Stomach smooth muscle (tissue), 2 donors: ENCODE measurements at regions not wholly inside any gene's neighbourhood (a gene's known extent, or its start where the extent isn't known, plus 50 kb on each side); places are given as distances from the start of the nearest gene placed in this dataset.
"Not testable (repeated sequence)": the region's sequence is repeated elsewhere in the genome, so short reads cannot be mapped to it uniquely, and the experiment has no call there.

Source experiments
- H3K27ac ChIP-seq: one replicate; pipeline ENCODE4 v1.7.0; 2013; ENCODE audit warnings: mild to moderate bottlenecking, low read length, inconsistent platforms
- H3K27me3 ChIP-seq, 2 donors: one replicate each; pipeline ENCODE4 v1.7.0; 2013; ENCODE audit warnings: low read length in 2 of 2; ENCODE audit not compliant: insufficient read depth in 2 of 2, control insufficient read depth in 1 of 2
- H3K36me3 ChIP-seq, 2 donors: one replicate each; pipeline ENCODE4 v1.7.0; 2013; ENCODE audit warnings: low read length in 2 of 2; ENCODE audit not compliant: control insufficient read depth in 2 of 2, insufficient read depth in 2 of 2
- H3K4me1 ChIP-seq: one replicate; pipeline ENCODE4 v1.7.0; 2013; ENCODE audit warnings: low read length; ENCODE audit not compliant: control insufficient read depth, insufficient read depth
- H3K4me3 ChIP-seq, 2 donors: one replicate each; pipeline ENCODE4 v1.7.0; 2013; ENCODE audit warnings: low read length in 2 of 2
- H3K9ac ChIP-seq, 2 donors: one replicate each; pipeline ENCODE4 v1.7.0; 2013; ENCODE audit warnings: low read length in 2 of 2, mild to moderate bottlenecking in 1 of 2
- H3K9me3 ChIP-seq, 2 donors: one replicate each; pipeline ENCODE4 v1.7.0; 2013; ENCODE audit warnings: low read length in 2 of 2; ENCODE audit not compliant: control insufficient read depth in 2 of 2
- donor health status: healthy.
- donor health status: Pancreatic carcinoma.

DNA sequence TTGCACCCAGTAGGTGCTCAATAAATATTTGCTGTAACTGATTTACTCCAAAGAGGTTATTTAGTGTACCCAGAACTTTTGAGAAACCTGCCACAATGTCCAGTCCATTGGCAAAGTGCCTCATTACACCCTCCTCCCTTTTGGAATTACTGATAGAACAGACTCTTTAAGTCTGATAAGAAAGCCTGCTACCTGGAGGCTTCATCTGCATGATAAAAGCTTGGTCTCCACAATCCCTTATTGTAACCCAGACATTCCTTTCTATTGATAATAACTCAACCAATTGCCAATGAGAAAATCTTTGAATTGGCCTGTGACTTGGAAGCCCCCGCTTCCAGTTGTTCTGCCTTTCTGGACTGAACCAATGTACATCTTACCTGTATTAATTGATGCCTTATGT, 127.0 kb upstream of the FOXN2 start:
- no peaks in the 10 kb centered on the region for H3K36me3 ChIP-seq
- no peak overlapping the region for H3K4me3 ChIP-seq
- H3K27me3 ChIP-seq, result no peaks in the 10 kb centered on the region
- H3K9me3 ChIP-seq, result no peaks in the 10 kb centered on the region
- H3K9ac ChIP-seq, result no peak overlapping the region
- H3K4me1 ChIP-seq, result no peaks in the 10 kb centered on the region
- no peak overlapping the region for H3K27ac ChIP-seq

DNA sequence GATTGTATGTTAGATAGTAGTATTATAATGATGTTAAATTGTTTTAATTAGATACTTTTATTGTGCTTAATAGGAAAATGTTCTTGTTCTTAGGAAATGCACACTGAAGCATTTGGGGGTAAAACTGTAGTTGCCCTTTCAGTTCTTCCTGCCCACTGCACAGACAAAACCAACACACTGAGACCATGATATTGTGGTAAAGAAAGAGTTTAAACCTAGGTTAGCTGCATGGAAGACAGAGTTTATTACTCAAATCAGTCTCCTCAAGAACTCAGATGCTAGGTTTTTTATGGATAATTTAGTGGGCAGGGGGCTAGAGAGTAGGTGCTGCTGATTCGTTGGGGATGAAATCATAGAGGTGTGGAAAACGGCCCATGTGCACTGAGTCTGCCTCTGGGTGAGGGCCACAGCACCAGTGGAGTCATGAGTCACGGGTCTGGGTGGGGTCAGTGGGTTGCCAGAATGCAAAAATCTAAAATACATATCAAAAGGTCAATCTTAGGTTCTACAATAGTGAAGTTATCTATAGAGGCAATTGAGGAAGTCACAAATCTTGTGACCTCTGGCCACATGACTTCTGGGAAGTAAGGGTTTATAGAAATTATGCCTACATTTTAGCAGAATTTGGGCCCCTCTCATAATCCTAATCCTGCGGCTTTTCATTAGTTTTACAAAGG, 124.8 kb upstream of the FOXN2 start:
- Histone ChIP-seq H3K27me3 (no peaks in the 10 kb centered on the region), H3K27ac (no peak overlapping the region), H3K4me3 (no peak overlapping the region), H3K9ac (no peak overlapping the region), H3K36me3 (no peaks in the 10 kb centered on the region), H3K4me1 (no peaks in the 10 kb centered on the region), H3K9me3 (no peaks in the 10 kb centered on the region)

DNA sequence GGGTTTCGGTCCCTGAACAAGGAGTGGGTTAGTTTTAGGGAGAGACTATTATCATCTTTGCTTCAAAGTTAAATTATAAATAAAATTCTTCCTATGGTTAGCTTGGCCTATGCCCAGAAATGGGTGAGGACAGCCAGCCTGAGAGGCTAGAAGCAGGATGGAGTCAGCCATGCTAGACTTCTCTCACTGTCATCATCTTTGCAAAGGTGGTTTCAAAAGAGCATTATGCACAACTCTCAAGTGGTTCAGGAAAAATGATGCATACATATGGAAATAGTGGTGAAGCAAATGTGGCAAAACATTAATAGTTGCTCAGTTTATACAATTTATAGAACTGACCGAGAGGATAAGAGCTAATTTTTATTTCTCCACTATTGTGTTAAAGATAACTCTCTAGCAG, 124.3 kb upstream of the FOXN2 start:
- H3K4me3 ChIP-seq, result no peak overlapping the region
- H3K27ac ChIP-seq, result no peak overlapping the region
- H3K9ac ChIP-seq, result no peak overlapping the region
- no peaks in the 10 kb centered on the region for H3K27me3 ChIP-seq
- no peaks in the 10 kb centered on the region for H3K4me1 ChIP-seq
- no peaks in the 10 kb centered on the region for H3K9me3 ChIP-seq
- no peaks in the 10 kb centered on the region for H3K36me3 ChIP-seq

DNA sequence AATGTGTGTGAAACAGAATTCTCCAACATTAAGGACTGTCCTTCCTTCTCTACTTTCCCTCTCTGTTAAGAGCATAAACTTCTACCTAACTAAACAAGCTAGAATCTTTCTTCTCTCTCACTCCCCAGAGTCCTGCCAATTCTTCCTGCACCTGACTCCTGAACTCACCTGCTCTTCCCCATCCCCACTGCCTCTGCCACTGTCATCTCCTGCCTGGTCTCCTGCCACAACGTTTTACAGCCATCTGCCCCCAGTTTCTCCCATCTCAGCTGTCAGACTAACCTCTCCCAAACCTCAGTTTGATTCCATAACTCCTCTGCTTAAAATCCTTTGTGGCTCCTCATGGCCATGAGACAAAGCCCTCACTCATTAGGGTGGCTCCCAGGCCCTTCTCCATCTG, 119.8 kb upstream of the FOXN2 start:
- Histone ChIP-seq H3K4me1 (no peaks in the 10 kb centered on the region), H3K36me3 (no peaks in the 10 kb centered on the region), H3K27ac (no peak overlapping the region), H3K9ac (no peak overlapping the region), H3K27me3 (no peaks in the 10 kb centered on the region), H3K4me3 (no peak overlapping the region), H3K9me3 (no peaks in the 10 kb centered on the region)

DNA sequence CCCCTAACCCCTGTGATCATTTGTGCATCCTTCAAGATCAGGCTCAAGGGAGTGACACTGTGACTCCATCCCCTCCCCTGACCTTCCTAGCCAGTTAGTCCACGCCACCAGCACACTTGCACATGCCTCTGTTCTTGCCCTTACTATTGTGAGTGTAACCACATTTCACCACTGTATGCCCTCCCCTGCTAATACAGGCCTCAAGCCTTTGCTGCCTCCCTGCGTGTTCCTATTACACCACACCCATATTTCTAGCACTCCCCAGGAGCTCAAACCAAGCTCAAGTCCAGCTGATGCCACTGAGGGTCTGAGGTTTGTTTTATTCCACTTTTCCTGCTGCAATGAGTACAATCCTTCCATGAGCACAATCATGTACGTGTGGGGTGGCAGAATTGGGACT, 119.3 kb upstream of the FOXN2 start:
- H3K27me3 ChIP-seq, result no peaks in the 10 kb centered on the region

DNA sequence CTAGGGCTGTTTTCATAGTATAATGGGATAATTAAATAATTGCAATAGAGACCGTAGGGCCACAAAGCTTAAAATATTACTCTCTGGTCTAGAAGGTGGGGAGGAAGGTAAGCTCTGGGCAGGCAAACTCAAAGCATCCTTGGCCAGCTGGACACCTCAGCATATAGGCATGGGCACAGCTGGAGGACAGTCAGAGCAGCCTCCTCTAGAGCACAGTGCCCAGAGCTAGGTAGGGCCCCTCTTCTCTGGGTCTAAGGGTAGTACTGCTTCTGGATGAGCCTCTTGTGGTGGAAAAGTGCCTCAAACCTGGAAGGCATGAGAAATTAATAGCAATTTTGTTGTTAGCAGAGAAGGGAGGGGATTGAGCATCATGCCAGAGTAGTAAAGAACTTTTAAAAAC, 116.9 kb upstream of the FOXN2 start:
- Histone ChIP-seq H3K36me3 (no peaks in the 10 kb centered on the region), H3K27me3 (no peaks in the 10 kb centered on the region), H3K4me3 (no peak overlapping the region), H3K27ac (no peak overlapping the region), H3K9ac (no peak overlapping the region), H3K9me3 (no peaks in the 10 kb centered on the region), H3K4me1 (no peaks in the 10 kb centered on the region)

More for the DNA sequence above, 119.3 kb upstream of the FOXN2 start:
- no peak overlapping the region for H3K9ac ChIP-seq
- no peaks in the 10 kb centered on the region for H3K36me3 ChIP-seq
- no peaks in the 10 kb centered on the region for H3K9me3 ChIP-seq
- H3K4me3 ChIP-seq, result no peak overlapping the region
- H3K4me1 ChIP-seq, result no peaks in the 10 kb centered on the region
- H3K27ac ChIP-seq, result no peak overlapping the region

DNA sequence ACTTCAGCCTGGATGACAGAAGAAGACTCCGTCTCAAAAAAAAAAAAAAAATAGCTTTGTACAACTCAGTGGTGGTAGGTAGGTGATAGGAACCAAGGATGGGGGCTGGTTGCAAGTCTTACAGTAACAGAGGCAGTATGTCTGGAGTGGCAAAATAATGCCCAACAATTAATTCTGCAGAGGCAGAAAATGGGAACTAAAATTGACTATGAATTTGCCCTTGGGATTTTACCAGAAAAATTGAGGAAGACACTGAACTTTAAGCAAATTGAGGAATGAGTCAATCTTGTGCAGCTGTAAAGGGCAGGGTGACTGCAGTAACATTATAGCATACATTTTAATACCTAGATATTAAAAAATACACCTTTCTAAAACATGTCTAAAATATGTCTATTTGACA, 116.1 kb upstream of the FOXN2 start:
- H3K36me3 ChIP-seq, result no peaks in the 10 kb centered on the region
- no peaks in the 10 kb centered on the region for H3K9me3 ChIP-seq
- H3K4me3 ChIP-seq, result no peak overlapping the region
- H3K27me3 ChIP-seq, result no peaks in the 10 kb centered on the region
- no peaks in the 10 kb centered on the region for H3K4me1 ChIP-seq
- no peak overlapping the region for H3K9ac ChIP-seq
- H3K27ac ChIP-seq, result no peak overlapping the region

DNA sequence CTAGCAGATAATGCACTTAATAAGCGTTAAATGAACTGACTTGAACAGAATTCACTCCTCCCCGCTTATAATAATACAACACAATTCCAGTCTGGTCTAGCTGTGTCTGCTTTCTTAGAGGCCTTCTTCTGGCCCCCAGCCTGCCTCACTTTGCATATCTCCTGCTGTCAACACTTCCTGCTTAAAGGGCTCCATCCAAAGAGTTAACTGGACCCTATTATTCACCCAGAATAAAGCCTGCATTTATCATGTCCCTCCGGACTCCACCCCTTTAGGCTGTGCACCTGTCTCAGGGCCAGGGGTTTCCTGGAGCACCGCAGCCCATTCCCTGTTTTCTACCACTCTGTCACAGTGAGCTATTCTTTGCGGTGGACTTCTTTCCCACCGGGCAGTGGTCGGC, 115.4 kb upstream of the FOXN2 start:
- H3K9me3 ChIP-seq, result no peaks in the 10 kb centered on the region
- no peak overlapping the region for H3K27ac ChIP-seq
- H3K4me1 ChIP-seq, result no peaks in the 10 kb centered on the region
- H3K9ac ChIP-seq, result no peak overlapping the region
- no peaks in the 10 kb centered on the region for H3K36me3 ChIP-seq
- H3K4me3 ChIP-seq, result no peak overlapping the region
- no peaks in the 10 kb centered on the region for H3K27me3 ChIP-seq

DNA sequence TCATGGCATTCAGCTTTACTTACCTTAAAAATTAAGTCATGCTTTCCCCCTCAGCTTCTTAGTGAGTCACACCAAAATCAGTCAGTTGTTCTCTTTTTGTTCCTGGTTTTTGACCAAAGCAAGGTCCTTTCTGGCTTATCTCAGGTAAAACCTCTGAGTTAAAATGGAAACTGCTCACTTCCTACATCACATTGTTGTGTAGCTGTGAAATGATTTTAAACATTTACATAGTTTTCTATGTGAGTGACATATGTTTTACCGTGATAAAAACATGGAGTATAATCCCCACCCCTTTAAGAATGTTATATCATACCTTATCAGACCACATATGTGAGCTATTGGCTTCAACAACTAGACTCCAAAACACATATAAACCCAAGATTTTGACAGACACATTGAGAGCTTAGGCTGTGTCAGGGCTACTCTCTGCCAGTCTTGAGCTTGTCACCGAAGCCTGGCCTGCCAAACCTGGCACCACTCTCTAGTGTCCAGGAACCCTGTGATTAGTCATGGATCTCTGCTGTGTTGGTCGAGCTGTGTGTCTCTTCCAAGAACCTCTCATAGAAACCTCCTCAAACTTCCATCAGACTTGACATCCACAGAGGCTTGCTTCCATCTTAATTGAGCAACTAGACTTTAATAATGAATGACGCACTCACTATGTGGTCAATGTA, 113.7 kb upstream of the FOXN2 start:
- H3K4me3 ChIP-seq, result no peak overlapping the region
- H3K36me3 ChIP-seq, result no peaks in the 10 kb centered on the region
- no peaks in the 10 kb centered on the region for H3K4me1 ChIP-seq
- H3K27ac ChIP-seq, result no peak overlapping the region
- no peak overlapping the region for H3K9ac ChIP-seq
- no peaks in the 10 kb centered on the region for H3K9me3 ChIP-seq
- H3K27me3 ChIP-seq, result no peaks in the 10 kb centered on the region

DNA sequence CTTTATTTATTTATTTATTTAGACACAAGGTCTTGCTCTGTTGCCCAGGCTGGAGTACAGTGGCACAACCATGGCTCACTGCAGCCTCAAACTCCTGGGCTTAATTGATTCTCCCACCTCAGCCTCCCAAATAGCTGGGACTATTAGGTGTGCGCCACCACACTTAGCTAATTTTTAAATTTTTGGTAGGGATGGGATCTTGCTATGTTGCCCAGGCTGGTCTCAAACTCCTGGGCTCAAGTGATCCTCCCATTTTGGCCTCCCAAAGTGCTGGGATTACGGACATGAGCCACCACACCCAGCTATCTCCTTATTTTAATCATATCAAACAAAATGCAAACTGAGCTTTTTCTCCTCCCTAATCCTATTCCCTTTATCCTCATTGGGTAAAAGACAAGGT, 113.0 kb upstream of the FOXN2 start:
- not testable (repeated sequence) for H3K27ac ChIP-seq, H3K27me3 ChIP-seq, H3K4me1 ChIP-seq, H3K4me3 ChIP-seq, H3K9me3 ChIP-seq, H3K9ac ChIP-seq, H3K36me3 ChIP-seq

DNA sequence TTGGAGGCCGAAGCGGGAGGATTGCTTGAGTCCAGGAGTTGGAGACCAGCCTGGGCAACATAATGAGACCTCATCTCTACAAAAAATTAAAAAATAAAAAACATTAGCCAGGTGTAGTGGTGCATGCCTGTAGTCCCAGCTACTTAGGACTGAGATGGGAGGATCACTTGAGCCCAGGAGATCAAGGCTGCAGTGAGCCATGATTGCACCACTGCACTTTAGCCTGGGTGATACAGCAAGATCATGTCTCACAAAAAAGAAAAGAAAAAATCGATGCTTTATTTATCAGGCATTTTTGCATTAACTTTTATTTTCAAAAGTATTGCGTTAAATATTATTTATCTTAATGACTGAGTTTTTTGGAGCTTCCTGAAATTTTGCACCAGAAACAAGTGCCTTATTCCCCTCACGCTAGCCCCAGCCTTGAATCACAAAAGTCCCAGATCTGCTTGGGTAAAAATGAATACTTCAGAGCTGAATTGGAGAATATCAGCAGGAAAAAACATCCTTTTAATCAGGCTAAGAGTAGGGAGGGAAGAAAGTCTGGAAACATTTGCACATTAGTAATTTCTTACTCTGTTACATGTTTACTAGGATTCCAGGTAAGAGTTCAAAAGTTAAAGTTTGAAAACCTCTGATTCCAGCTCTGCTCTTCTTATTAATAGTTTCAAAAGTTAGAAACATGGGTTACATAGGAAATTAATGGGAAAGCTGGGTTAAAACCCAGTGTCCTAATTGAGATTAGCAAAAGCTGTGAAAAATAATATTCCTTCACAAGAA, 111.4 kb upstream of the FOXN2 start:
- Histone ChIP-seq H3K4me1 (no peaks in the 10 kb centered on the region), H3K27me3 (no peaks in the 10 kb centered on the region), H3K27ac (no peak overlapping the region), H3K4me3 (no peak overlapping the region), H3K9me3 (no peaks in the 10 kb centered on the region), H3K36me3 (no peaks in the 10 kb centered on the region), H3K9ac (no peak overlapping the region)
